GM20000 (cell line): ENCODE measurements at regions not wholly inside any gene's neighbourhood (a gene's known extent, or its start where the extent isn't known, plus 50 kb on each side); places are given as distances from the start of the nearest gene placed in this dataset.

Experiments used
- DNase-seq: peaks from one replicate; pipeline ENCODE4 v3.0.0; 2012; ENCODE audit warnings: low spot score
- CTCF ChIP-seq: IDR thresholded peaks from 2 replicates; pipeline ENCODE4 v1.5.1; 2012; ENCODE audit warnings: mild to moderate bottlenecking, control low read depth; ENCODE audit errors: extremely low read depth, missing control alignments

GRCh38 chr10:44168478-44168877, 216.4 kb downstream of the CXCL12 start:
- no peak for TF ChIP-seq CTCF
- DNase-seq: no peak

- TF ChIP-seq CTCF: no peak
- no peak for DNase-seq
Measured at GRCh38 chr10:44167752-44168151, 217.1 kb downstream of the CXCL12 start.

GRCh38 chr10:44166441-44166840, 218.5 kb downstream of the CXCL12 start:
- no peak for TF ChIP-seq CTCF
- DNase-seq: no peak

GRCh38 chr10:44164251-44164956, 220.5 kb downstream of the CXCL12 start:
- TF ChIP-seq CTCF: no peak
- DNase-seq: no peak

GRCh38 chr10:44161184-44161583, 223.7 kb downstream of the CXCL12 start:
- DNase-seq: no peak
- no peak for TF ChIP-seq CTCF

GRCh38 chr10:44157574-44157973, 227.3 kb downstream of the CXCL12 start:
- DNase-seq: no peak
- TF ChIP-seq CTCF: no peak

GRCh38 chr10:44154956-44155355, 229.9 kb downstream of the CXCL12 start:
- no peak for TF ChIP-seq CTCF
- DNase-seq: no peak
